ENCODE measurements at regions not wholly inside any gene's neighbourhood (a gene's known extent, or its start where the extent isn't known, plus 50 kb on each side); places are given as distances from the start of the nearest gene placed in this dataset.

DNA sequence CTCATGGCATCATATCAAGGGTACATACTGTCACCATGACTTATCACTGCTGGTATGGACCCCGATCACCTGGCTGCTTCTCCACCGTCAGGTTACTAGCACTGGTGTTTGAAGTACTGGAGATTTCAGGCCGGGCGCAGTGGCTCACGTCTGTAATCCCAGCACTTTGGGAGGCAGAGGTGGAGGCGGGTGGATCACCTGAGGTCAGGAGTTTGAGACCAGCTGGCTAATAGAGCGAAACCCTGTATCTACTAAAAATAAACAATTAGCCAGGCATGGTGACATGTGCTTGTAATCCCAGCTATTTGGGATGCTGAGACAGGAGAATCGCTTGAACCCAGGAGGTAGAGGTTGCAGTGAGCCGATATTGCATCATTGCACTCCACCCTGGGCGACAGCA is 82.4 kb upstream of the ANO1 start:
- no peak for TF ChIP-seq SIN3A (IDR thresholded peaks at IDR 0.05; ENCODE audit: borderline replicate concordance, insufficient read depth, low read depth, low read length)
- TF ChIP-seq, protein P1, sequence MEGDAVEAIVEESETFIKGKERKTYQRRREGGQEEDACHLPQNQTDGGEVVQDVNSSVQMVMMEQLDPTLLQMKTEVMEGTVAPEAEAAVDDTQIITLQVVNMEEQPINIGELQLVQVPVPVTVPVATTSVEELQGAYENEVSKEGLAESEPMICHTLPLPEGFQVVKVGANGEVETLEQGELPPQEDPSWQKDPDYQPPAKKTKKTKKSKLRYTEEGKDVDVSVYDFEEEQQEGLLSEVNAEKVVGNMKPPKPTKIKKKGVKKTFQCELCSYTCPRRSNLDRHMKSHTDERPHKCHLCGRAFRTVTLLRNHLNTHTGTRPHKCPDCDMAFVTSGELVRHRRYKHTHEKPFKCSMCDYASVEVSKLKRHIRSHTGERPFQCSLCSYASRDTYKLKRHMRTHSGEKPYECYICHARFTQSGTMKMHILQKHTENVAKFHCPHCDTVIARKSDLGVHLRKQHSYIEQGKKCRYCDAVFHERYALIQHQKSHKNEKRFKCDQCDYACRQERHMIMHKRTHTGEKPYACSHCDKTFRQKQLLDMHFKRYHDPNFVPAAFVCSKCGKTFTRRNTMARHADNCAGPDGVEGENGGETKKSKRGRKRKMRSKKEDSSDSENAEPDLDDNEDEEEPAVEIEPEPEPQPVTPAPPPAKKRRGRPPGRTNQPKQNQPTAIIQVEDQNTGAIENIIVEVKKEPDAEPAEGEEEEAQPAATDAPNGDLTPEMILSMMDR (IDR thresholded peaks at IDR 0.05) = no peak
- TF ChIP-seq POLR2AphosphoS5 (IDR thresholded peaks at IDR 0.05; ENCODE audit: low read depth, low read length) = no peak
- TF ChIP-seq TCF7L2 (IDR thresholded peaks at IDR 0.05; ENCODE audit: low read depth, low read length) = no peak

Data from Panc1 (cell line).